HUDEP-2 (cell line): ENCODE measurements at regions not wholly inside any gene's neighbourhood (a gene's known extent, or its start where the extent isn't known, plus 50 kb on each side); places are given as distances from the start of the nearest gene placed in this dataset.
"Not testable (repeated sequence)": the region's sequence is repeated elsewhere in the genome, so short reads cannot be mapped to it uniquely, and the experiment has no call there.

Experiments used
- DNase-seq, 76 experiments: peaks; one replicate each; lab custom pipeline; 2025; ENCODE audit not compliant: unreplicated experiment in 76 of 76; lab: John Stamatoyannopoulos, UW

GRCh38 chr18:51323961-51324360 is 126.5 kb upstream of the MEX3C start:
- DNase-seq: no peak

DNA sequence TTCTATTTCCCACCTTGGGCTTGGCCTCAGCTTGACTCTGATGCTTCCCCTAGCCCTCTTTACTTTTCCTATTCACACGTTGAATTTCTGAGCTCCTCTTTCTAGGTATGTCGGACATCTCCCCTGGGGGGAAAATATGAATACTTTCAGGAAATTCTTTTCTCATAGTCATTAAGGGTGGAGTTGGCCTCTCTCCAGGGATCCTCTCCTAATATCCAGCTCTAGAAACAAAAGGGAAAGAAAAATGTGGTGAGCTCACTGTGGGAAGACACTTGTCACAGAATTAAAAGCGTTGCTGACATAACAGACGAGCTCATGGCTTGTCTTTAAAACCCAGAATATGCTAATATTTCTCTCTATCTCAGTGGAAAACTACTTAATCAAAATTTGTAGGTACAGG is 132.7 kb upstream of the MEX3C start:
- no peak for DNase-seq

- DNase-seq: no peak
Observed at GRCh38 chr18:51330739-51331138, 133.3 kb upstream of the MEX3C start.

GRCh38 chr18:51337406-51337805 is 139.9 kb upstream of the MEX3C start:
- no peak for DNase-seq

DNA sequence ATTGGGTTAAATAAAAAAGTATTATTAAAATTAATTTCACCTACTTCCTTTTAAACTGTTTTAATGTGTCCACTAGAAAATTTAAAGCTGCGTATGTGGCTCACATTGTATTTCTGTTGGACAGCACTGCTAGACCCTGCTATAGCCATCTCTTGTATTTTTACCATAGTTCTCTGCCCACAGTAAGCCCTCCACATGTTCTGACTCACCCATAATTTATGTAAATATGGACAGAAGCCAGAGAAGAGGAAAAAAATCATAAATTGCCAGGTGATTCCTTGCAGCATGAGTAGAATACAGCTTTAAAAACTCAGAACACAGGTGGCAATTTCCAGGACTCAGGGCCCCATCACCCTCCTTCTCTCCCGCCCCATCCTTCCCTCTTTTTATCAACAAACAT is 142.4 kb upstream of the MEX3C start:
- DNase-seq: no peak

GRCh38 chr18:51340332-51340731 is 142.9 kb upstream of the MEX3C start:
- no peak for DNase-seq

DNA sequence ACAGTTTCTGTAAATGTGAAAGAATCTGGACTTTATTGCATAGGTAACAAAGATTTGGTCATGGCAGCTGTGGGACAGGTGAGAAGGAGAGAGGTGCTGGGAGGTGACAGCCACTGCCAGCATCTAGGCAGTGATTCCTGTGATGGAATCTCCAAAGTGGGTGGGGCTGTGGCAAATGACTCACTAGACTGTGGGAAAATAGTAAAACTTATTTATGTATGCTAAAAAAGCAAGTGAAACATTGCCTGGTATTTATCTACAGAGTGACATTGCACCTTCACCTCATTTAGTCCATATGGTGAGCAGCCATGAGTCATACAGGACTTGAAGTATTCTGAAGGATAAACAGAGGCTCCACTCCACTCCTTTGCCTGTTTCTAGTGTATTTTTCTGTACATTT is 145.3 kb upstream of the MEX3C start:
- DNase-seq: no peak

DNA sequence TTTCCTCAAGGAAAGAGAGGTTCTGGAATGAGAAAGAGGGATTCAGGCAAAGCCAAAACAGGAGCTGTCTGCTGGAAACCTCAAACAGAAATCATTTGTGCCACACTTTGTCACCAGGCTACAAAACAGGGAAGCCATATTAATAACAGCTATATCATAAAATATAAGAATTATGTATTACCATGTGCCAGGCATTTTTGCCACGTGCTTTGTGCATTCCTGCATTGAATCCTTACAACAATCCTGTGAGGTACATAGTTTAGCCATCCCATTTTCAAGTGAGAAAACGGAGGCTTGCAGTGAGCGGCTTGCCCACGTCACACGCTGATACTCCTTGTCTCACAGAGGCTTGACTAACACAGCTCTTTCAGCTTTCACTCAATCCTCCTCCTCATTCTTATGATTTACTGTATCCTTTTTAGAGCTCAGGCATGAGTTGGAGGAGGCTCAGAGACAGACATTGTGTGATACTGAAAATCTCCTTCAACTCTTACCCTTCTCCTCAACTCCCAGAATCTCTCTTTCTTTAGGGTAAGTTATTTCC is 148.4 kb upstream of the MEX3C start:
- no peak for DNase-seq

DNA sequence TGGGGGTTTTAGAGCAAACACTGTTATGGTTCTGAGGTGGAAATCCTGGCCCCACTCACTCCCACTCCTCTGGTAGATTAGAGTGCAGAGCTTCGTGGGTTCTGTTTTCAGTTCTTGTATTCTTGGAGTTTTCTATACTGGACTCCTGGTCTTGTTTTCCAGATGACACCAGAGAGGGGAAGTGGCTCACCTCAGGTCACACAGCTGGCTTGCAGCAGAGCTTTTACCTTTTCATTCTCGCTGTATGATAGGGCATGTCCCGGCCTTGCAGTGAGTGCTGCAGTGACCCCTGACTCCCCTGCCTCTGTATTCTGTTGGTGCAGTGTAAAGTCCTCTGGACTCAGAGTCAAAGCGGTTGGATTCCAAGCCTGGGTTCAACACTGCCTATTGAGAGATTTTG is 148.9 kb upstream of the MEX3C start:
- no peak for DNase-seq

- no peak for DNase-seq
Observed at GRCh38 chr18:51350081-51350480, 152.6 kb upstream of the MEX3C start.

DNA sequence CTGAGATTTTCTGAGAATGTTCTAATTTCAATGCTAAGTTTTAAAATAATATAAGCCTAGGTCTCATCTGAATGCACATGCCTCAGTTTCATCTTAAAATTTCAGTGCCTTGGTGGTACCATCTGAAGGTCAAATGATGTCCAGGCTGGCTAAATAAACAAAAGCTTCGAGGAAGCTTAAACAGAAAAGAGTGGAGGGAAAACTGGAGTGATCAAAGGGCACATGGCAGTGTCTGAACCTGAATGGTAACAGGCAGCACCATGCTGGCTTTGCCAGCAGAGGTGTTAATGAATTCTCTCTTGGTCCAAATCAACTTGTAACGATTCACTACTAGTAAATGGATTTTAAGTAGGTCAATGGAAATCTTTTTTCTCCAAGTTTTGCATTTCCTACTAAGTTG is 158.4 kb upstream of the MEX3C start:
- no peak for DNase-seq

- not testable (repeated sequence) for DNase-seq
Observed at GRCh38 chr18:51360301-51360700, 162.8 kb upstream of the MEX3C start.

DNA sequence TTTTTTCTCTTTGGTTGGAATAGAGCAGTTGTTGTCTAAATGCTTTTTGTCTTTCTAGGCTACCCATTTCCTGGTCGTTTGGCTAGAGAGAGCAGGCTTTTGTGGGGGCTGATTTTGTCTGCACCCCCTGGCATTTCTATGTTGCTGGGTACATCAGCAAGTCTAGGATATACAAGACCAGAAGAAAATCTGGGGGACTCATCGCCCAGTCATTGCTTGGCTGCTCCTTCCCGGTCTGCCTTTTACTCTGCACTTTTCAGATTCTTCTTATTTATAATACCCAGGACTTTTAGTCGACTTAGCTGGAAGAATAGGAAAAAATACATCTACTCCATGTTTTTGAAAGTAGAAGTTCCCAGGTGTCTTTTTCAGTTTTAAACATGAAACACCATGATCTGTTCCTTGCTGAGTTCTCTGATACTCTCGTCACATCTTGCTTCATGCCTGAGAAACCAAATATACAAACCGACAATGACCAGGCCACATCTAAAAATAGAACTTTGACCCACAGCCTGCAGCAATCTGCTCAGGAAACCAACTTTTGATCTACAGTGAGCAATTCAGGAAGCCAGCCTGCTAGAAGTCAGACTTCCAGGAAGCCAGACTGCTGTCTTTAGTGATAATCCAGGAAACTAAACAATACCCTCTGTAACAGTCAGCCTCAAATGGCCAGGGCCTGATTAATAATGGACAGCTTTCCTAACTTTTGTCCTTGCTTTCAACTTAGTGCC is 163.8 kb upstream of the MEX3C start:
- no peak for DNase-seq

- DNase-seq: no peak
Observed at GRCh38 chr18:51363384-51363783, 165.9 kb upstream of the MEX3C start.

GRCh38 chr18:51370996-51371395 is 173.5 kb upstream of the MEX3C start:
- no peak for DNase-seq

GRCh38 chr18:51371929-51372328 is 174.4 kb upstream of the MEX3C start:
- DNase-seq: no peak

GRCh38 chr18:51382081-51382480 is 184.6 kb upstream of the MEX3C start:
- DNase-seq: no peak

- DNase-seq: no peak
Observed at GRCh38 chr18:51383116-51383515, 185.6 kb upstream of the MEX3C start.

GRCh38 chr18:51383711-51384110 is 186.2 kb upstream of the MEX3C start:
- DNase-seq: no peak

DNA sequence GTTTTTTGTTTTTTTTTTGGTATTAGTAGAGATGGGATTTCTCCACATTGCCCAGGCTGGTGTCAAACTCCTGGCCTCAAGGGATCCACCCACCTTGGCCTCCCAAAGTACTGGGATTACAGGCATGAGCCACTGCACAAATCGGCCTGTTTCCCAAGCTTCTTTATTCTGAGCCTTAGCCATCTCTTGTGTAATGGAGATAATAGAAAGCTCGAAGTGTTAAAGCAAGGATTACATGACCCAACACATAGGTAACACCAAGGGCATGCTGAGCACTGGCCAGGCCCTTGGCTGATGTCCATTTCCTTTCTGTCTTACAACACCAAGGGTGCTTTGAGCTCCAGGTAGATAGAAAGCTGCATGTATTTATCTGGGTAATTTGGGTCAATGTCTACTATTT is 187.8 kb upstream of the MEX3C start:
- DNase-seq: no peak

DNA sequence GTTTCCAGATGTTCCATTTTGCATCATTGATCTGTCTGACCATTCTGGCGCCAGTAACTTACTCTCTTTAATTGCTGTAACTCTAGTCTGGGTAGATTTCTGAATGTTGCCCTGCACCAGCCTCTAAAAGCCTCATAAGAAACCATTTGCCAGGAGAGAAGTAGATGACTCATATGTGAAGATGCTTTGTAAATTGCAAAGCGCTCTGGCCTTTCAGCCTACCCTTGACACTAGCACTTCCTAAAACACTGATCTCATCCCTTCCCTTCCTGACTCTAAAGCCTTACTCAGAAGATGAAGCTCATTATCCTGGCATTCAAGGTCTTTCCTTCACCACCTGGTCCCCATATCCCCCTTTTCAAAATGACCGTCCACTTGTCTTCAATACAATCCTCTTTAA is 193.2 kb upstream of the MEX3C start:
- no peak for DNase-seq

- no peak for DNase-seq
Observed at GRCh38 chr18:51391215-51391614, 193.7 kb upstream of the MEX3C start.

- no peak for DNase-seq
Observed at GRCh38 chr18:51391731-51392130, 194.2 kb upstream of the MEX3C start.
